ENCODE measurements at regions not wholly inside any gene's neighbourhood (a gene's known extent, or its start where the extent isn't known, plus 50 kb on each side); places are given as distances from the start of the nearest gene placed in this dataset.
"Not testable (repeated sequence)": the region's sequence is repeated elsewhere in the genome, so short reads cannot be mapped to it uniquely, and the experiment has no call there.

- Histone ChIP-seq H3K27me3 (ENCODE audit: insufficient read depth, low read length) (no peaks in the 10 kb centered on the region), H3K79me2 (ENCODE audit: control insufficient read depth, insufficient read depth, low read length, unreplicated experiment) (no peaks in the 10 kb centered on the region), H3K36me3 (ENCODE audit: insufficient read depth, low read length) (no peaks in the 10 kb centered on the region), H3K4me1 (ENCODE audit: control insufficient read depth, insufficient read depth, low read length, unreplicated experiment) (no peaks in the 10 kb centered on the region), H3K27ac (ENCODE audit: low read depth, low read length) (no peak overlapping the region), H3K4me3 (ENCODE audit: low read depth, low read length) (no peak overlapping the region), H2AFZ (ENCODE audit: low read length, unreplicated experiment) (no peak overlapping the region)
Measured at GRCh38 chr10:8150401-8150905, 96.0 kb downstream of the GATA3 start.

- no peak overlapping the region for H2AFZ ChIP-seq (ENCODE audit: low read length, unreplicated experiment)
- no peaks in the 10 kb centered on the region for H3K4me1 ChIP-seq (ENCODE audit: control insufficient read depth, insufficient read depth, low read length, unreplicated experiment)
- no peak overlapping the region for H3K4me3 ChIP-seq (ENCODE audit: low read depth, low read length)
- H3K36me3 ChIP-seq (ENCODE audit: insufficient read depth, low read length), result no peaks in the 10 kb centered on the region
- no peaks in the 10 kb centered on the region for H3K79me2 ChIP-seq (ENCODE audit: control insufficient read depth, insufficient read depth, low read length, unreplicated experiment)
- no peaks in the 10 kb centered on the region for H3K27me3 ChIP-seq (ENCODE audit: insufficient read depth, low read length)
- no peak overlapping the region for H3K27ac ChIP-seq (ENCODE audit: low read depth, low read length)
Measured at GRCh38 chr10:8151086-8151485, 96.6 kb downstream of the GATA3 start.

- H2AFZ ChIP-seq (ENCODE audit: low read length, unreplicated experiment), result no peak overlapping the region
- H3K4me1 ChIP-seq (ENCODE audit: control insufficient read depth, insufficient read depth, low read length, unreplicated experiment), result no peaks in the 10 kb centered on the region
- no peaks in the 10 kb centered on the region for H3K79me2 ChIP-seq (ENCODE audit: control insufficient read depth, insufficient read depth, low read length, unreplicated experiment)
- H3K27me3 ChIP-seq (ENCODE audit: insufficient read depth, low read length), result no peaks in the 10 kb centered on the region
- H3K36me3 ChIP-seq (ENCODE audit: insufficient read depth, low read length), result no peaks in the 10 kb centered on the region
- H3K27ac ChIP-seq (ENCODE audit: low read depth, low read length), result no peak overlapping the region
- no peak overlapping the region for H3K4me3 ChIP-seq (ENCODE audit: low read depth, low read length)
Measured at GRCh38 chr10:8156918-8157317, 102.4 kb downstream of the GATA3 start.

DNA sequence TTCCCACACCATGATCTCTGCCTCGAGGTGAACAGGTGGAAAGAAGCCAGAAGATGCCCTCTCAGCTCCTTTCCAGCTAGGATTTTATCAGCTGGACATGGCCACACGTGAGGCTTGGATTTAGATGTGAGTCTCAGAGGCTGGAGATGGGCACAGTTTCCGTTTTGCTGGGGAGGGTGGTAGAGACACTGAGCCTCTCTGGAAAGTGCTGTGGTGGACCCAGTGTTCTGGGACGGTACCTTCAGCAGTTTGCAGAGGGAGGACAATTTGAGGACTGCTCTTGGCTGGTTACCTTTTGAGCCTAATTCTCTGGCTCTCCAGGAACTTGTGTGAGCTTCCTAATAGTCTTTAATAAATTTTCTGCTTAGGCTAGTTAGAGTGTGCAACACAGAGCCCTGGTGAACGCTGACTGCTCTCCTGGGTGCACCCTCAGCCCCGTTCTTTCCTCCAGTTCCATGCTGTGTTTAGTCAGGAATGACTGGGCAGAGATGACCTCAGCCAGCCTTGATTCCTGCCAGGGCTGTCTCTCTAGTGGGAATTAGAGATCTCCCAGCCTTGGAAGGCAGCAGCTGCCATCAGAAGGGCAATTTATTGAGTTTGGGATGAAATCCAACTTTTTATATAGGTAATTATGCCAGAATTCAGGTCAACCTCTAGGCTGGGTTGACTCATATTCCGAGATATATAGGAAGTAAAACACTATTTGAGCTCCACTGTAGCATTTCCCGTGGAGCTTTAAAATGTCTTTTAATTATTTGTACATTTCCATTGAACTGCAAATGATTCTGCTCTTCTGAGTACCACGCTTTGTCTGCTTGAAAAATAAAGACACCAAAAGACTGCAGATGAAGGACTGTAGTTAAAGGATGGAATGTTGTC lies 103.9 kb downstream of the GATA3 start:
- Histone ChIP-seq H3K79me2 (ENCODE audit: control insufficient read depth, insufficient read depth, low read length, unreplicated experiment) (no peaks in the 10 kb centered on the region), H3K4me1 (ENCODE audit: control insufficient read depth, insufficient read depth, low read length, unreplicated experiment) (no peaks in the 10 kb centered on the region), H2AFZ (ENCODE audit: low read length, unreplicated experiment) (no peak overlapping the region), H3K27ac (ENCODE audit: low read depth, low read length) (no peak overlapping the region), H3K4me3 (ENCODE audit: low read depth, low read length) (no peak overlapping the region), H3K27me3 (ENCODE audit: insufficient read depth, low read length) (no peaks in the 10 kb centered on the region), H3K36me3 (ENCODE audit: insufficient read depth, low read length) (no peaks in the 10 kb centered on the region)

- Histone ChIP-seq H3K79me2 (ENCODE audit: control insufficient read depth, insufficient read depth, low read length, unreplicated experiment) (no peaks in the 10 kb centered on the region), H3K27me3 (ENCODE audit: insufficient read depth, low read length) (no peaks in the 10 kb centered on the region), H3K4me3 (ENCODE audit: low read depth, low read length) (no peak overlapping the region), H3K27ac (ENCODE audit: low read depth, low read length) (no peak overlapping the region), H3K36me3 (ENCODE audit: insufficient read depth, low read length) (no peaks in the 10 kb centered on the region), H2AFZ (ENCODE audit: low read length, unreplicated experiment) (no peak overlapping the region), H3K4me1 (ENCODE audit: control insufficient read depth, insufficient read depth, low read length, unreplicated experiment) (no peaks in the 10 kb centered on the region)
Measured at GRCh38 chr10:8159341-8160165, 105.1 kb downstream of the GATA3 start.

- Histone ChIP-seq H3K36me3 (ENCODE audit: insufficient read depth, low read length) (no peaks in the 10 kb centered on the region), H3K27me3 (ENCODE audit: insufficient read depth, low read length) (no peaks in the 10 kb centered on the region), H3K4me3 (ENCODE audit: low read depth, low read length) (no peak overlapping the region), H3K79me2 (ENCODE audit: control insufficient read depth, insufficient read depth, low read length, unreplicated experiment) (no peaks in the 10 kb centered on the region), H2AFZ (ENCODE audit: low read length, unreplicated experiment) (no peak overlapping the region), H3K27ac (ENCODE audit: low read depth, low read length) (no peak overlapping the region), H3K4me1 (ENCODE audit: control insufficient read depth, insufficient read depth, low read length, unreplicated experiment) (no peaks in the 10 kb centered on the region)
Measured at GRCh38 chr10:8163824-8164223, 109.3 kb downstream of the GATA3 start.

GRCh38 chr10:8164640-8165039 lies 110.2 kb downstream of the GATA3 start:
- not testable (repeated sequence) for H3K27me3 ChIP-seq (ENCODE audit: insufficient read depth, low read length); H3K4me1 ChIP-seq (ENCODE audit: control insufficient read depth, insufficient read depth, low read length, unreplicated experiment); H3K4me3 ChIP-seq (ENCODE audit: low read depth, low read length); H3K79me2 ChIP-seq (ENCODE audit: control insufficient read depth, insufficient read depth, low read length, unreplicated experiment); H3K36me3 ChIP-seq (ENCODE audit: insufficient read depth, low read length); H3K27ac ChIP-seq (ENCODE audit: low read depth, low read length); H2AFZ ChIP-seq (ENCODE audit: low read length, unreplicated experiment)

DNA sequence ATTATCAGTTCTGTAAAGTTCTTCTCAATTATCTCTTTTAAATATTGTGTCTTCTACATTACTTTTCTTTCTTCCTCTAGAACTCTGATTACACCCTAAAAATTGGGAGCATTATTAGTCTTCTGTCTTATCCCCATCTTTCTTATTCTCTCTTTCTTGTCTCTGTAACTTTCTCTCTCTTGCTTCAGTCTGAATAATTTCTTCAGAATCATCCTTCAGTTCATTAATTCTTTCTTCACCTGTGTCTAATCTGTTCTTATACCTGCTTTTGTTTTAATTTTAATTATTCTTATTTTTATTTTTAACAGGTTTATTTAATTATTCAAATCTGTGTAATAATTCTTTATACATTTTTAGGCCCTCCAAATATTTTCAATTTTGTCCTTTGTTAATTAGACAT lies 114.3 kb downstream of the GATA3 start:
- Histone ChIP-seq H3K27ac (ENCODE audit: low read depth, low read length) (no peak overlapping the region), H3K36me3 (ENCODE audit: insufficient read depth, low read length) (no peaks in the 10 kb centered on the region), H2AFZ (ENCODE audit: low read length, unreplicated experiment) (no peak overlapping the region), H3K79me2 (ENCODE audit: control insufficient read depth, insufficient read depth, low read length, unreplicated experiment) (no peaks in the 10 kb centered on the region), H3K4me3 (ENCODE audit: low read depth, low read length) (no peak overlapping the region), H3K4me1 (ENCODE audit: control insufficient read depth, insufficient read depth, low read length, unreplicated experiment) (no peaks in the 10 kb centered on the region), H3K27me3 (ENCODE audit: insufficient read depth, low read length) (no peaks in the 10 kb centered on the region)

DNA sequence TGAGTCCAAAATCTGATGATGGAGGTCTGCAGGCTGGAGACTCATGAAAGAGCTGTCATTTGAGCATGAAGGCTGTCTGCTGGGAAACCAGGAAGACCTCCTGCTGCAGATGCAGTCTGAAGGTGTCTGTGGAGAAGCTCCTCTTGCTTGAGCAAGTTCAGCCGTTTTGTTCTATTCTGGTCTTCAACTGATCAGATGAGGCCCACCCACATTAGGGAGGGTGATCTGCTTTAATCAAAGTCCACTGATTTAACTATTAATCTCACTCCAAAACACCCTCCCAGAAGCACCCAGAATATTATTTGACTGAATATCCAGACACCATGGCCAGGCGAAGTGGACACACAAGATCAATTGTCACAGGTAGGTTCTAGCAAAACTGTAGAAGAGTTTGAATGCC lies 116.5 kb downstream of the GATA3 start:
- H3K27ac ChIP-seq (ENCODE audit: low read depth, low read length), result no peak overlapping the region
- no peaks in the 10 kb centered on the region for H3K27me3 ChIP-seq (ENCODE audit: insufficient read depth, low read length)

GRCh38 chr10:8172604-8173003 lies 118.1 kb downstream of the GATA3 start:
- no peaks in the 10 kb centered on the region for H3K36me3 ChIP-seq (ENCODE audit: insufficient read depth, low read length)
- H3K4me1 ChIP-seq (ENCODE audit: control insufficient read depth, insufficient read depth, low read length, unreplicated experiment), result no peaks in the 10 kb centered on the region
- no peak overlapping the region for H3K4me3 ChIP-seq (ENCODE audit: low read depth, low read length)
- no peak overlapping the region for H3K27ac ChIP-seq (ENCODE audit: low read depth, low read length)
- H3K27me3 ChIP-seq (ENCODE audit: insufficient read depth, low read length), result no peaks in the 10 kb centered on the region
- H2AFZ ChIP-seq (ENCODE audit: low read length, unreplicated experiment), result no peak overlapping the region
- H3K79me2 ChIP-seq (ENCODE audit: control insufficient read depth, insufficient read depth, low read length, unreplicated experiment), result no peaks in the 10 kb centered on the region

More for the DNA sequence above, 116.5 kb downstream of the GATA3 start:
- Histone ChIP-seq H3K4me1 (ENCODE audit: control insufficient read depth, insufficient read depth, low read length, unreplicated experiment) (no peaks in the 10 kb centered on the region), H3K36me3 (ENCODE audit: insufficient read depth, low read length) (no peaks in the 10 kb centered on the region), H3K79me2 (ENCODE audit: control insufficient read depth, insufficient read depth, low read length, unreplicated experiment) (no peaks in the 10 kb centered on the region), H2AFZ (ENCODE audit: low read length, unreplicated experiment) (no peak overlapping the region), H3K4me3 (ENCODE audit: low read depth, low read length) (no peak overlapping the region)
